ENCODE measurements at regions not wholly inside any gene's neighbourhood (a gene's known extent, or its start where the extent isn't known, plus 50 kb on each side); places are given as distances from the start of the nearest gene placed in this dataset.

DNA sequence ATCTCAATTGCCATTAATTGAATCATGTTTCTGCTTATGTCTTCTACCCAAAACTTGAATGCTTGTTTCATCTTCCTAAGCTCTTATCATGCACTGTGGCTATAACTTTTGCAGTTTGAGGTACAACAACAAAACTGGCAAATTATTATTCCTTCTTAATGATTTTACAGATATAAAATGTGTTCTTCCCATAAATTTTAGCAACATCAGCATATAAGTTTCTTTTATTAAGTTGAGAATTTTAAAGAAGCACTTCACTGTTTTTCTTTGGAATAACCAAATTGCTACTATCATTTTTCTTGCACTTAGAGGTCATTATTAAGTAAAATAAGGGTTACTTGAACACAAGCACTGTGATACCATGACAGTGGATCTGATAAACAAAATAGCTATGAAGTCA is 862.6 kb upstream of the CADM2 start:
- Mint-ChIP-seq H3K27ac (no peak overlapping the region), H3K9me3 (no peaks in the 10 kb centered on the region), H3K4me1 (no peaks in the 10 kb centered on the region), H3K27me3 (ENCODE audit: low read depth) (no peaks in the 10 kb centered on the region), H3K4me3 (no peak overlapping the region), H3K36me3 (ENCODE audit: insufficient read depth in 1 of 3, low read depth in 3 of 3) (no peaks in the 10 kb centered on the region)
- Histone ChIP-seq H3K79me1 (ENCODE audit: insufficient read depth, low read depth, low read length, poor library complexity, severe bottlenecking) (no peaks in the 10 kb centered on the region), H3K23me2 (ENCODE audit: insufficient read length, low read depth, low read length, poor library complexity, severe bottlenecking) (no peaks in the 10 kb centered on the region), H2BK20ac (ENCODE audit: low read depth, low read length, poor library complexity, severe bottlenecking) (no peak overlapping the region), H3K4me2 (ENCODE audit: insufficient read depth, insufficient read length, low read length) (no peak overlapping the region), H3K18ac (ENCODE audit: insufficient read length, low read depth, low read length) (no peak overlapping the region), H3K23ac (ENCODE audit: insufficient read length, low read depth, low read length) (no peak overlapping the region), H3K9ac (ENCODE audit: extremely low read depth, insufficient read length, low read length) (no peak overlapping the region), H3K27ac (ENCODE audit: insufficient read length, low read depth, low read length) (no peak overlapping the region), H2AK5ac (ENCODE audit: insufficient read length, low read length) (no peak overlapping the region), H3K27me3 (ENCODE audit: insufficient read depth, low read length) (no peaks in the 10 kb centered on the region; the same call in 1 of the 2 replicates), H4K20me1 (ENCODE audit: control insufficient read depth, insufficient read depth, insufficient read length) (no peaks in the 10 kb centered on the region), H3K79me2 (ENCODE audit: insufficient read depth, low read length) (no peaks in the 10 kb centered on the region), H3K56ac (ENCODE audit: insufficient read length, low read depth, low read length) (no peak overlapping the region), H4K91ac (ENCODE audit: insufficient read length, low read depth, low read length) (no peak overlapping the region), H3T11ph (ENCODE audit: low read length) (no peak overlapping the region), H2BK12ac (ENCODE audit: insufficient read length, low read depth, low read length) (no peak overlapping the region), H4K8ac (replicated peaks; ENCODE audit: insufficient read length, low read depth, low read length) (no peak overlapping the region), H4K5ac (ENCODE audit: insufficient read length, low read depth, low read length) (no peak overlapping the region), H3K9me3 (ENCODE audit: control insufficient read depth, low read depth, low read length) (no peaks in the 10 kb centered on the region), H2AFZ (ENCODE audit: low read length) (no peak overlapping the region), H3K4me1 (ENCODE audit: insufficient read depth, low read length) (no peaks in the 10 kb centered on the region), H2BK120ac (ENCODE audit: low read depth, low read length, poor library complexity, severe bottlenecking) (no peak overlapping the region), H2BK15ac (ENCODE audit: low read depth, low read length) (no peak overlapping the region), H3K4ac (ENCODE audit: low read depth, low read length) (no peak overlapping the region), H3K14ac (ENCODE audit: insufficient read depth, low read length) (no peak overlapping the region), H2BK5ac (ENCODE audit: insufficient read length, low read length) (no peak overlapping the region)
- no peak for DNase-seq
- no peak for TF ChIP-seq CTCF (conservative IDR thresholded peaks at IDR 0.05)
